Hematopoietic multipotent progenitor cell treated with erythropoietin and hydrocortisone succinate and interleukin-3 and kit ligand, for 6 days (in vitro differentiated cells): ENCODE measurements at regions not wholly inside any gene's neighbourhood (a gene's known extent, or its start where the extent isn't known, plus 50 kb on each side); places are given as distances from the start of the nearest gene placed in this dataset.
A peak's percentile ranks its signal among the peaks of the same experiment; 100 is the strongest.
"Not testable (repeated sequence)": the region's sequence is repeated elsewhere in the genome, so short reads cannot be mapped to it uniquely, and the experiment has no call there.

Experiments used
- DNase-seq: peaks from one replicate; pipeline ENCODE4 v3.0.0-alpha.2; 2015

- DNase-seq, result no peak
Observed at GRCh38 chr13:112175162-112176075, 108.5 kb downstream of the SOX1 start.

DNA sequence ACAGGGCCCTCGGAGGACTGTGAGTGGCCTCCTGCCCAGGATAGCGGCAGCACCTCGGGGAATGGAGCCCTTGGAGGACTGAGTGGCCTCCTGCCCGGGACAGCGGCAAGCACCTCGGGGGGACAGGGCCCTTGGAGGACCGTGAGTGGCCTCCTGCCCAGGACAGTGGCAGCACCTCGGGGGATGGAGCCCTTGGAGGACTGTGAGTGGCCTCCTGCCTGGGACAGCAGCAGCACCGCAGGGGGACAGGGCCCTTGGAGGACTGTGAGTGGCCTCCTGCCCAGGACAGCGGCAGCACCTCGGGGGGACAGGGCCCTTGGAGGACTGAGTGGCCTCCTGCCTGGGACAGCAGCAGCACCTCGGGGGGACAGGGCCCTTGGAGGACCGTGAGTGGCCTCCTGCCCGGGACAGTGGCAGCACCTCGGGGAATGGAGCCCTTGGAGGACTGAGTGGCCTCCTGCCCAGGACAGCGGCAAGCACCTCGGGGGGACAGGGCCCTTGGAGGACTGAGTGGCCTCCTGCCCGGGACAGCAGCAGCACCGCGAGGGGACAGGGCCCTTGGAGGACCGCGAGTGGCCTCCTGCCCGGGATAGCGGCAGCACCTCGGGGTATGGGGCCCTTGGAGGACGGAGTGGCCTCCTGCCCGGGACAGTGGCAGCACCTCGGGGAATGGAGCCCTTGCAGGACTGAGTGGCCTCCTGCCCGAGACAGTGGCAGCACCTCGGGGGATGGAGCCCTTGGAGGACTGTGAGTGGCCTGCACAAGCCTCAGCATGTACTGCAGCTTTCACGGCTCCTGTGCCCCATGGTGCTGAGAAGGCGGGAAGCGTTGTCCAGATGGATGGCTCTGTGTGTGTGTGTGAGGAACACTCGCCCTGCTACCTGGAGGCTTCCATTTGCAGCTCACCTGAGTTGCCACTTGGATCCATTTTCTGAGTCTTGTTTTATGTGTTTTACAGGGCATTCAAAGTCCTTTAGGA, 109.5 kb downstream of the SOX1 start:
- not testable (repeated sequence) for DNase-seq

- DNase-seq, result no peak
Observed at GRCh38 chr13:112177450-112178288, 110.7 kb downstream of the SOX1 start.

DNA sequence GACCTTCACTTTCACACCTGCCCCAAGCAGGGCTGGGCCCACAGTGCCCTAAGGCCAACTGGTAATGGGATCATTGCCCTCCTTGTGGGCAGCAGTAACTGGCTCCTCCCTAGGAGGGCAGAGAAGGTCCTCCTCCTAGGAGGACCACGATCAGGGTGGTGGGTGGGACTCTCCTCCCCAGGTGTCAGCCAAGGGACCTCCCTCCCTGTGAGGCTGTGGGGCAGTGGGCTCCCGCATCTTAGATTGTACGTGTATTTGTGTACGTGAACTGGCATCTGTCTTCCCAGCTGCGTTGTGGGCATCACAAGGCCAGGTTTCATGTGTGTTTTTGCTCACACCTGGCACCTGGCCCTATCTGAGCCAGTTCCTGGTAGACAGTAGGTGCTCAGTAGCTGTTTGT, 111.8 kb downstream of the SOX1 start:
- DNase-seq, result no peak

DNA sequence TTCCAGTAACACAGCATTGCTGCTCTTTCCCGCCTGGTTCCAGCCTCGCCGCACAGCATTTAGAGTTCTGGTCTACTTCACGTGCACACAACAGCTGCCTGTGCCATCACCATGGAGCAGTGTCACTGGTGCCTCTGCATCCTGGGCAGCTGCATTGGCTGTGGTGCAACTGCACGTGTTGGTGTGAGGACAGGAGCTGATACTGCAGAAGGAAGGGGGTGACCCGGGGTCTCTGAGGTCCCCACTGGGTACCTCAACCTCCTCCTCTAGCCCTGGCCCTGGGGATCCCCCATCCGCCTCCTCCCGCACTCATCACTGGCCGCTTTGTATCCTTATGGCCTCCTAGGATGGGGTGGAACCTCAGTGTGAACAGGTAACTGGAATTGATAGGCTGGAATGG, 112.5 kb downstream of the SOX1 start:
- no peak for DNase-seq

- DNase-seq, result no peak
Observed at GRCh38 chr13:112179995-112180394, 113.0 kb downstream of the SOX1 start.

- no peak for DNase-seq
Observed at GRCh38 chr13:112181336-112182067, 114.6 kb downstream of the SOX1 start.

DNA sequence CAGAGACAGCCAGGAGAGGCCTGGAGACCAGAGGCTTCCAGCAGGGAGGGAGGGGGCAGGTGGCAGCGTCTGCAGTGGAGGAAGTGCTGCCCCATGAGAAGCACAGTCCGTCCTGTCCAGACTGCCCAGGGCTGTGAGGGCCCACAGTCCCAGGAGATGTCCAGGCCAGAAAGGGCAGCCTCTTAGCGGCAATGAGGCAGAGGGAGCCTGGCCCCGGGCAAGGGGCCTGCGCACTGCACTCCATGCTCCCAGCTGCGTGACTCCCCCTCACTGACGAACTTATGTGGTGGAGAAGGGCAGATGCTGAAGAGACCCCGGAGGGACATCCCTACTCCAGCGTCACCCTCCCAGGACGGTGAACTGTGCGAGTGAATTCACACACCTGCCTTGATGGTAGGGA, 115.3 kb downstream of the SOX1 start:
- no peak for DNase-seq

- peak; percentile 39 for DNase-seq
Observed at GRCh38 chr13:112182846-112183531, 116.0 kb downstream of the SOX1 start.

- DNase-seq, result no peak
Observed at GRCh38 chr13:112183532-112184090, 116.7 kb downstream of the SOX1 start.

DNA sequence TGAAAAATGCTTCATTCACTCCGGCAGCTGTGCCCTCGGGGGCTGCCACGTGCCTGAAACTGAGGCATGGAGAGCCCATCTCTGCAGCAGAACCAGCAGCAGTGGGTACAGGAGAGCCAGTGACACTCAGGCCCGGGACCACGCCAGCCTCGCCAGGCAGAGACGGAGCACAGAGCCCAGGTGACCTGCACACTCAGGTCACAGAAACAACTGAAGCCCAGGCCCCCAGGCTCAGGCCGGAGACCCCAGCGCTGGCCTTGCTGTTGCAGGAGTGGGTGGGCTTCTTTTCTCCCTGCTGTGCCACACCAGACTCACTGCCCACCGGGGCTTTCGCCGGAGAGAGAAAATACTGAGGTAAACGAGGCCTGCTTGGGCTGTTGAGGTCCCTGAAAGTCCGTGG, 117.3 kb downstream of the SOX1 start:
- no peak for DNase-seq

- no peak for DNase-seq
Observed at GRCh38 chr13:112184851-112185371, 118.0 kb downstream of the SOX1 start.

DNA sequence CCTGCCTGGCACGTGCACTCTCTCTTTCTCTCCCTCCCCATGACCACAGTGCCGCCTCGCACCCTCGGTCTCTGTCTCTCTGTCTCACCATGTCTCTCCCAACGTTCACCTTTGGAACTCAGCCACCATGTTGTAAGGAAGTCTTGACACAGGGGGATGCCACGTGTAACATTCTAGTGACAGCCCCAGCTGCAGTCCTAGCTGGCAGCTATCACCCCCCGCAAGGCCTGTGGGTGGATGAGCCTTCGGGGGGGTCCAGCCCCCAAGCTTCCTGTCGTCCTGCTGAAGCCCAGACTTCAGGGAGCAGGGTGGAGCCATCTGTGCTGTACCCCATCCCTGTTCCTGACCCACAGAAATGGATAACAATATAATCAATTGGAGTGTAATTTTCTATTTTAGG, 118.5 kb downstream of the SOX1 start:
- no peak for DNase-seq

- no peak for DNase-seq
Observed at GRCh38 chr13:112186091-112186490, 119.1 kb downstream of the SOX1 start.

- no peak for DNase-seq
Observed at GRCh38 chr13:112187527-112188297, 120.8 kb downstream of the SOX1 start.

DNA sequence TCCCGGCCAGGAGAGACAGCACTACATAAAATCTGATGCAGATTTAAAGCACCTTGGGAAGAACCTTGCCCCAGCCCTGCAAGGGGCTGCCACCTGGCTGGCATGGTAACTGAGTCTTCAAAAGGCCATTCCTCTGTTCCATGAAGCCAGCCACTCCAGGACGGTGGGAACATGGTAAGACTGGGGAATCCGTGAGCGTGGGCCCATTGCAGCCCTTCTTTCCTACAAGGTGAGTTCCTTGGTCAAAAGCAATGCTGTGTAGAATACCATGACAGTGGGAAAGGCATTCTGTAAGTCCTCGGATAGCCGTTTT, 121.3 kb downstream of the SOX1 start:
- DNase-seq, result no peak

GRCh38 chr13:112193463-112194166, 126.7 kb downstream of the SOX1 start:
- no peak for DNase-seq

- no peak for DNase-seq
Observed at GRCh38 chr13:112194167-112194530, 127.2 kb downstream of the SOX1 start.

DNA sequence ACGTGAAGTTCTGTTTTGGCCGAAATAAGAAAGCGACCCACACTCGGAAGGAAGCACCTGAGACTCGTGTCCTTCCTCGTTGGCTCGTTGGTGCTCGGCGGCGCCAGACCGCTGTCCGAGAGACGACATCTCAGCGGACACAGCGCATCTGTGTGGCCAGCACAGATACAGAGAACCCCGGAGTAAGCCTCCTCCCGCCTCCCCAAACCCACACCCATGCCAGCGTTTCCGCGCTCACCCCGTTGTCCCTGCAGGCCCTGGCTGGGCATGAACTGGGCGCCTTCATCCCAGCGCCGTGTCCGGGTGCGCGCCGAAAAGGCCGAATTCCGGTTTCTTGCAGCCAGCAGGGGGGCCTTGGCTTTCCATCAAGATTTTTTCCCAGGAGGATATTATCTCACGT, 127.6 kb downstream of the SOX1 start:
- no peak for DNase-seq
